ENCODE measurements at regions not wholly inside any gene's neighbourhood (a gene's known extent, or its start where the extent isn't known, plus 50 kb on each side); places are given as distances from the start of the nearest gene placed in this dataset.

DNA sequence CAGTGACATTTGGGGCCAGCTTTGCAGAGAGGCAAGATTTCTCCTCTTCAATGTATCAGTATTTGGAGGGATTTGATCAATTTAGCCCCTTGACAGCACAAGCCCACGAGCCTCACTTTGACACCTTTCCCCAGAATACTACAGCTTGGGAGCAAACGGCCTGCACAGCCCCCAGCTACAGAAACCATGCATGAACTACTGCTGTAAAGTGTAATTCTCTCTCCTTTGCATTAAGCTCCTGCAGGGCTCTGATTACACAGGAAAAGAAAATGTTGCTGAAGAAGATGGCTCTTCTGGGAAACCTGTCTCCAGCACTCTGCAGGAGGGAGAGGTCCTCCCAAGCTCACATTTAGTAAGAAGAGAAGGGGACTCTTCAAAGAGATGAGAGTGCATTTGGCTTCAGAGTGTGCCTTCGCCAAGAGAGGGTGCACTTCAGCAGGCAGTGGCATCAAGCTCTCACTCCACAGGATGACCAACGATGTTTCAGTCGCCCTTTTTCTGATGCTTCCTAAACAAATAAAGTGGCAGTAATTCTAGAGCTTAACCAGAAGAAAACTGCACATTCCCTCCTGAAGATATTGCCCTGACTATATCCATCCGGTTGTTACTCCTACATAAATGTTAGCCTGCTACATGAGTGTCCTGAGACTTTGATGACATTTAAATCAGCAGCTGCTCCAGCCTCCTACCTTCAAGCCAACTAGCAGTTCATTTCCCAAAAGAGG, 272.2 kb downstream of the AUH start:
- DNase-seq (ENCODE audit: low read depth in 4 of 4, low spot score in 3 of 4), result no peak

DNA sequence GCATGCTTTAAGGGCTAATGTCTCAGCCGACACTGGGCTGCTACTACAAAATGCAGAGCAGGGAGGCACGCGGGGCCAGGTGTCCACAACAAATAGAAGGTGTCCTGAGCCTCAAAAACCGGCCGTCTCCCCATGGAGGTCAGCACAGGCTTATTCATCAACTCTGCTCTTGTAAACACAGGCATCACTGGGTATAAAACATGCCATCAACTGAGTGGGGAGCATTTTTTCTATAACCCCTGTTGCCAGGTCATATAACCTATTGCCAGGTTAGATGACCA, 271.6 kb downstream of the AUH start:
- DNase-seq (ENCODE audit: low read depth in 4 of 4, low spot score in 3 of 4), result no peak

DNA sequence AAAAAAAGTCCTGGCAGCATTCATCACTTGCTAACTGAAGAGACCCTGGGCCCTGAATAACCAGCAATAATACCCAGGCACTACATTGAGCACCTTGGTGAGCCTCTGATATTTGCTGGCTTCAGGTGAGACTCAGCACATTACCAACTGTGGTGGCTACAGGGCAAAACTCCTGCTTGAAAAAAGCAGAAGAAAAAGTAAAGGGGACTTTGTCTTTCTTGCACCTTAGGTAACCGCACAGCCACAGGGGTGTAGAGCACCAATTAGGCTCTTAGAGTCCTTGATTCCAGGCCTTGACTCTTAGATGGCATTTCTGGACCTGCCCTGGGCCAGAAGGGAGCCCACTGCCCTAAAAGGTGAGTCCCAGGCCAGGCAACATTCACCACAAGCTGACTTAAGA, 269.5 kb downstream of the AUH start:
- no peak for DNase-seq (ENCODE audit: low read depth in 4 of 4, low spot score in 3 of 4)

DNA sequence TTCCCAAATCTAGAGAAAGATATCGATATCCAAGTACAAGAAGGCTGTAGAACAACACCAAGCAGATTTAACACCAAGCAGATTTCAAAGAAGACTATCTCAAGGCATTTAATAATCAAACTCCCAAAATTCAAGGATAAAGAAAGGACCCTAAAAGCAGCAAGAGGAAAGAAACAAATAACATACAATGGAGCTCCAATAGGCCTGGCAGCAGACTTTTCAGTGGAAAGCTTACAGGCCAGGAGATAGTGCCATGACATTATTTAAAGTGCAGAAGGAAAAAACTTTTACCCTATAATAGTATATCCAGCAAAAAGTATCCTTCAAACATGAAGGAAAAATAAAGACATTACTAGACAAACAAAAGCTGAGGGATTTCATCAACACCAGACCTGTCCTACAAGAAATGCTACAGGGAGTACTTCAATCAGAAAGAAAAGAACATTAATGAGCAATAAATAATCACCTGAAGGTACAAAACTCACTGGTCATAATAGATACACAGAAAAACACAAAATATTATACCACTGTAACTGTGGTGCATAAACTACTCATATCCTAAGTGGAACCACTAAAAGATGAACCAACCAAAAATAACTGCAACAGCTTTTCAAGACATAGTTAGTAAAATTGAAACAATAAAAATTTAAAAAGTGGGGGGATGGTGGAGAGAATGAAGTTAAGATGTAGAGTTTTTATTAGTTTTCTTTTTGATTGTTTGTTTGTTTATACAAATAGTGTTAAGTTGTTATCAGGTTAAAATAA, 267.2 kb downstream of the AUH start:
- DNase-seq (ENCODE audit: low read depth in 4 of 4, low spot score in 3 of 4), result no peak

DNA sequence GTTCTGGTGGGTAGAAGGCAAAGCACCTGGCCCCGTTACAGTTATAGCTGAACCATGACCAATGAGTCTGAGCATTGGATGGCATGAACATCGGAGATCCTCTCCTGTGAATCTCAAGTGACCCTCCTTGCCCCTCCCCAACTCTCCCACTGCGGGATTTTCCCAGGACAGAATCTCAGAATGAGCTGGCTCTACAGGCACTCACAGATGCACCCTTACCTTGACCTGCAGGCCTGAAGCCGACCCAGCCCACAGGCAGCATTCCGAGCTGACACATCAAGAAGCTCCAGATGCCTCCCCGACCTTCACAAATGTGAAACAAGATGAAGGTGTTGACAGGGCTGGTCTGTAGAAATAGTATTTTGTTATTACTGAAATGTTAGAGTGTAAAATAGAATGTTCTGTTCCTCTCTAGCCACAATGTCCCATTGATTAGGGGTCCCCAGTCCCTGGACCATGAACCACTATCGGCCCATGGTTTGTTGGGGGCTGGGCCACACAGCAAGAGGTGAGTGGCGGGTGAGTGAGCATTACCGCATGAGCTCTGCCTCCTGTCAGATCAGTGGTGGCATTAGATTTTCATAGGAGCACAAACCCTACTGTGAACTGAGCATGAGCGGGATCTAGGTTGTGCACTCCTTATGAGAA, 263.4 kb downstream of the AUH start:
- no peak for DNase-seq (ENCODE audit: low read depth in 4 of 4, low spot score in 3 of 4)

DNA sequence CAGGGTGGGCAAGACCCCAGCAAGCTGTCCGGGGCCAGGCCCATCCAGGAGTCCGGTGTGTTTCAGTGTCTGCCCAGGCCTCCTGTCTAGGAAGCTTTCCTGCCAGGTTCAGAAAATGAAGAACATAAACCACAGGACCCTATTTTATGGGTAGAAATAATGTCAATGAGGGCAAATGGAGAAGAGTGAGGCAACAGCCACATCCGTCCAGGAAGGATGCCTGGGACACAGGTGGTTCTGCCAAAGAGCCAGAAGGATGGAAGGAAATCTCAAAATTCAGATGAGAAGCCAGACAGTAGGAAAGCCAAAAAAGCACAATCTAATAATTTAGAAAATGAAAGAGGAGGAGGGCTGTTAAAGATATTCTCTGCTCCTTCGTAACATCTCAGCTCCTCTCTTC, 262.3 kb downstream of the AUH start:
- no peak for DNase-seq (ENCODE audit: low read depth in 4 of 4, low spot score in 3 of 4)

DNA sequence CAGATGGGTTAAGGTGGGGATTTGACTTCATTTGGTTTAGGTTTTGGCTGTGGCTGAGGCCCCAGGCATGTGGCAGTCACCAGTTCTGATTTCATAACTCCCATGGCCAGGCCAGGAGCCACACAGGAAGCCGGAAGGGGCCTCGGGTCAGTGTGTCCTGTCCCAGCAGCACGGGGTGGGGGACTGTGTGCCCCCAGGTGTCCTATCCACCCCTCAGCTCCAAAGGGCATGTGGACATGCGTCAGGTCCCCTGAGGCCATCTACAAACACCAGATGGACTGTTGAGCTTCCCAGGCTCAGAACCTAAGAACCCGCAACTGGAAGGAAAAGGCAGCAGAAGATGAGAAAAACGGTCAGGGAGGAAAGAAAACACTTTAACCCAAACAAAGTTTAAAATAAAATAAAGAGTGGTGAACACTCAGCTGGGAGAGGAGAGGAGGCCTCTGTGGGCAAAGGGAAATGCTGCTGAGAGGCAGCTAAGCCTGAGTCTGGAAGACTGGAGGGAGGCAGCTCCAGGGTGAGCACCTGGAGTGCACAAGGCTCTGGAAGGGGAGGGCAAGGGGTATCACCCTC, 260.8 kb downstream of the AUH start:
- DNase-seq (ENCODE audit: low read depth in 4 of 4, low spot score in 3 of 4), result no peak

DNA sequence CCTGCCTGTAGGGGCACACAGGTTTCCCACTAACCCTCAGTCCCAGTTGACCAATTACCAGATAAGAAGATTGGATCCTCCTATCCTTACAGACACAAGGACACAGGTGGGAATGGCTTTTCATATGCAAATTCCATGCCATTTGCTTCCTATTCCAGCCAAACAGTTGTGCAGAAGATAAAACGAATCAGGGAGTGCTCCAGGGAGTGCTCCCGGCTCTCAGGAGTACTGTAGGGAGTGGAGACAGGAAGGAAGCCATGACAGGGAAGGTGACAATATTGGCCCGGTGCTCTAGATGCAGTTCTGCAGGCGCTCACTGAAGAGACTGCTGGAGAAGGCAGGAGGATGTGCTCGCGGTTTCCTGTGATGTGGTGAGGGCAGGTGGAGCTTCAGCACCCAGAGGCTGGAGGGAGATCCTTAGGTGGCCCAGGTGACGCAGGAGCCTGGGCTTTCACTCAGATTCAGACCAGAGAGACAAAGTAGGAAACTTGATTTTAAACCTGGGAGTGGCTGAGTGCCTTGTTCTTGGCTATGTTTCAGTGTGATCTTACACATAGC, 260.0 kb downstream of the AUH start:
- DNase-seq (ENCODE audit: low read depth in 4 of 4, low spot score in 3 of 4), result no peak

DNA sequence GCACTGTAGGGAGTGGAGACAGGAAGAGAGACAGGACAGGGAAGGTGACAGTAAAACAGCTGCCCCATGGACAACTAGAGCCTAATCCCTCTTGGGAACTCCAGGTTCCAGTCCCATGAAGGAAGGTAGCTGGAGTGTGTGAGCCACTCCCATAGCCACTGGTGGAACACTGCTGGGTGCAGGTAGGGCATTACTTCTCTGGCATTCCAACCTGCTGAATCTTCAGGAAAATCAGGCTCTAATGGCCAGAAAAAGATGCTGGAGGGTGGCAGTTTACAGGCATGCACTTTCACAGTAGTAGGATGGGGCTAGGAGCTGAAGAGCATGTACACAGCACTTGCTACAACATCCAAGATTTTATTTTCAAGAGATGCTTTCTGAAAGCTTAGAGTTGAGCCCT, 259.4 kb downstream of the AUH start:
- no peak for DNase-seq (ENCODE audit: low read depth in 4 of 4, low spot score in 3 of 4)

DNA sequence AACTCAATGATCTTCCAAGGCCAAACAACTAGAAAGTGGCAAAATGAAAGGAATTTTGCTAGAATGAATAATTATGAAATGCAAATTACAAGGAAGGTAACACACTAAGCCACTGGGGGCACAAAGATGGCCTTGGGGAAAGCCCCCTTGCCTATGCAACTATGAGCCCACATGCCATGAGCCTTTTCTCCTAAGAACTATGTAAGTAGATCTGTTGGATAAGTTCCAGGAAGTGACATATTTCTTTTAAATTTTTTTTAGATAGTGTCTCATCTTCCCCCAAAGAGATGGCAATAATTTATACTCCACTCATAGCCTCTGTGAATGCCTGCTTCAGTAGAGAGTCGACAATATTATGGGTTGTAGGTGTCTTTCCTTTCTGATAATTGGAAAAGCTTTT, 257.8 kb downstream of the AUH start:
- no peak for DNase-seq (ENCODE audit: low read depth in 4 of 4, low spot score in 3 of 4)

DNA sequence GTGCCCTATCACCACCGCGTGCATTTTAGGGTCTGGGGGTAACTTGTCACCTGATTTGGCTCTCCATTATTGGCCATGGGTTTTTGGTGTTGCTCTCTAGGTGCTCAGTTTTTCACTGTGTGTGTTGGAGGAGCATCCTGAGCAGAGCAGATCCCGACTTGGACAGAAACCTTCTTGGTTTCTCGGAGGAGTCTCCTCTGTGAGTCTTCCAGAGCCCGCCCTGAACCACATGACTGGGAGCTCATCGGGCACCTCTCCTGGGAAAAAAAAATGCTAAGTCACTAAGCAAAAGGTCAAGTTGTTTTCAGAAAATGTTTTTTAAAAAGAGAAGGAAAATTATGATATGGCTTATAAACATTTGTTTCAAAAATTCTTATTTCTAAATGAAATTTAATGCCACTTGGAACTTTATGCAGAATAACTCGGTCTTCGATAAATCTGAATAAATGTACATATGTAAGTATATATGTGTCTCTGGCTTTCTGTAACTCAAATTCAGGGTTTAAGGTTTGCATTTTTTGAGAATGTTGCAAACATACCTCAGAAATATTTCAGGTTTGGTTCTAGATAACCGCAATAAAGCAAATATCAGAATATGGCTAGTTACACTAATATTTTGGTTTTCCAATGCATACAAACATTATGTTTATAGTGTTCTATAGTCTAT, 255.2 kb downstream of the AUH start:
- DNase-seq (ENCODE audit: low read depth in 4 of 4, low spot score in 3 of 4), result no peak

DNA sequence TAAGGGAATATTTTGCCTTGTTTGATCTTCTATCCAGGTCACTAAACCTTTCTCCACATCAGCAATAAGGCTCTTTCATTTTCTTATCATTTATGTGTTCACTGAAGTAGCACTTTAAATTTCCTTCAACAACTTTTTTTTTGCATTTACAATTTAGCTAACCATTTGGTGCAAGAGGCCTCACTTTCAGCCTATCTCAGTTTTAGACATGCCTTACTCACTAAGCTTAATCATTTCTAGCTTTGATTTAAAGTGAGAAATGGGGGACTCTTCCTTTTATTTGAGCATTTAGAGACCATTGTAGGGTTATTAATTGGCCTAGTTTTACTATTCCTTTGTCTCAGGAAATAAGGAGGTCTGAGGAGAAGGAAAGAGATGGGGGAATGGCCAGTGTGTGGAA, 250.5 kb downstream of the AUH start:
- no peak for DNase-seq (ENCODE audit: low read depth in 4 of 4, low spot score in 3 of 4)

DNA sequence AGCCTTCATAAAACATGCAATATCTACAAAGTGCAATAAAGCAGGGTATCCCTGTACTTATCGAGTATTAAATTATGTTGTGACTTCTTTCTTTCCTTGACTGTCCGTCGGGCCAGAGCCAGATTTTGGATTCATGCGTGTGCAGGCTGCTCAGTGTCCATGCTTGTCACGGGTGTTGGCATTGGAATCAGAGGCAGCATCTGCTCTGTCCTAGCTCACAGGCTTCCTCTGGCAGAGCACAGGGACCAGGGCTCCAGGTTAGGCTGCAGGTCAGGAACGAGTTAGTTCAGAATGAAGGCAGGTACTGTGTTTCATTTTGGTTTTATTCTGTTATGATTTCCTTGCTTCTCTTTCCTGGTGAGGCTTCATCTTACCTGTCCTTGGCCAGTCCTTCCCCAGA, 249.8 kb downstream of the AUH start:
- DNase-seq (ENCODE audit: low read depth in 4 of 4, low spot score in 3 of 4), result no peak

DNA sequence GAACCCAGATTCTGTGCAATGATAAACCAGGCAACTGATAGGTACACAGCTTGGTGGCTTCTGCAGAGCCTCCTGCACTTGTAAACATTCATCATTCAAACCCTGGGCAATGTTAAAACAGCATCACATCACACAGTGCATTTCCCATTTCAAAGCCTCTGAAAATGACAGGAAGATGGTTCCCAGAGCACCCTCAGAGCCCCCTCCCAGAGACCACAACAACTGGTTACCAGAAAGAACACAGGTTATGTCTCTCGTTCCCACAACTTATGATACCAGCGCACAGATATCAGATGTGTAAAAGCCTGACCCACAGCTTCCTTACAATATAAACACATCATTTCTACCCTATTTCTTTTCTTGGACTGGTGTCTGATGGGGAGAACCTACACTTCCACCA, 248.7 kb downstream of the AUH start:
- DNase-seq (ENCODE audit: low read depth in 4 of 4, low spot score in 3 of 4), result no peak

DNA sequence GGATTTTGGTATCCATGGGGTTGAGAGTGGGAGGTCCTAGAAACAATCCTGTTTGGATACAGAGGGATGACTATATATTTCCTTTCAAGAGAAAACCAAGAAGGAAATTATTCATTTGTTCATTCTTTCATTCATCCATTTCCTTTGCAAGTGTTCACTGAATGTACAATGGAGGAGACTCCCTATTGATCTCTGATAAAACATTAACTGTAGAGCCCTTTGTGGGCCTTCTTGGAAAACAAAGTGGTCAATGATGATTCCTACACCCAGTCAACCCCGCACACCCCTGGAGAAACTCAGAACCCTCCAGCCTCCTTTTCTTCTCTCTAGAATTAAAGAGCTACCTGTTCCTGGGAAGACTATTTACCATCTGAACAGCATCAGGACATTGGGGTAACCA, 247.3 kb downstream of the AUH start:
- no peak for DNase-seq (ENCODE audit: low read depth in 4 of 4, low spot score in 3 of 4)

DNA sequence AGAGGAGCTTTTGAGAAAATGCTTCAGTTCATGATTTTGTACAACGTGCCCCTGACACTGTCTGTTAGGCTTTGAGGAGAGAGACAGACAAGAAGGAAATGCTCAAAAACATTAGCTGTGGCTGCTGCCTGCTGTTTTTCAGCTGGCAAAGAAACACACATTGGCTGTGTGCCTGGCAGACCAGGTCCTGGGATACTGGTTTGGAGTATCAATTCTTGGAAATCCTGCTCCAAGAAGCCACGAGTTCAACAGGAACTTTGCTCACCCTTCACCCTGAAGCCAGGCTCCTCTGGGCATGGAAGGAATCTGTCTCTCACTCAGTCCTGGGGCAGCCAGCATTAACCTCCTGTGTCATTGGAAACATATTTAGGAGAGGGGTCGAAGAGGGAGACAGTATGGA, 245.5 kb downstream of the AUH start:
- no peak for DNase-seq (ENCODE audit: low read depth in 4 of 4, low spot score in 3 of 4)

DNA sequence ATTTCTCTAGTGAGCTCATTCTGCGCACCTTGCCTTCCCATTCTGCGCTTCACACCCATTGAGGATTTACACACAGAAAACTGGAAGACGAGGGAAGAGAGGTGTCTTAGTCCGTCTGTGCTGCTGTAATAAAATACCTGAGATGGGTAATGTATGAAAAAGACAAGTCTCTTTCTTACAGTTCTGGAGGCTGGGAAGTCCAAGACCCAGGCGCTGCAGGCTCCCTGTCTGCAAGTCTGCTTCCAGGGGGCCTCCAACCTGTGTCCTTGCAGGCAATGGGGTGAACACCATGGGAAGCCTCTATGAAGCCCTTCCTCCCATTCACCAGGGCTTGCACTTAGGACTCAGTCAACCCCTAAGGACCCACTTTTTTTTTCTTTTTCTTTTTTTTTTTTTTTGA, 245.0 kb downstream of the AUH start:
- no peak for DNase-seq (ENCODE audit: low read depth in 4 of 4, low spot score in 3 of 4)

DNA sequence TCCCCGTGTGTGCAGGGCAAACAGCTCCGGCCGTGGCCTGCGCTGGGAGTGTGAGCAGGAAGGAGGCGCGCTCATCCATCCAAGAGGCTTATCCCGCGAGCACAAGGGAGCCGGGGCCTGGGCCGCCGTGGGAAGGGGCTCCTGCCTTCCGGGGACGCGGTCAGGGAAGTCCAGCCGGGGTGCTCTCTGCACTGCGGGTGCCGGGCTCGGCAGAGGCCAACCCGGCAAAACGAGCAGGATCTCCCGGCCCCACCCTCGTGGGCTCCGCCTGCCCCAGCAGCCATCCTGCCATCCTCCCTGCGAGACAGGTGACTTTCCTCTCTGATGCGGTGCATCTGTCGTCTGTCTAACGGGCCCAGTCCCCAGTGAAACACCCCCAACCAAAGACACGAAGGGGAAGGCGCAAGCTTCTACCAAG, 244.2 kb downstream of the AUH start:
- no peak for DNase-seq (ENCODE audit: low read depth in 4 of 4, low spot score in 3 of 4)

DNA sequence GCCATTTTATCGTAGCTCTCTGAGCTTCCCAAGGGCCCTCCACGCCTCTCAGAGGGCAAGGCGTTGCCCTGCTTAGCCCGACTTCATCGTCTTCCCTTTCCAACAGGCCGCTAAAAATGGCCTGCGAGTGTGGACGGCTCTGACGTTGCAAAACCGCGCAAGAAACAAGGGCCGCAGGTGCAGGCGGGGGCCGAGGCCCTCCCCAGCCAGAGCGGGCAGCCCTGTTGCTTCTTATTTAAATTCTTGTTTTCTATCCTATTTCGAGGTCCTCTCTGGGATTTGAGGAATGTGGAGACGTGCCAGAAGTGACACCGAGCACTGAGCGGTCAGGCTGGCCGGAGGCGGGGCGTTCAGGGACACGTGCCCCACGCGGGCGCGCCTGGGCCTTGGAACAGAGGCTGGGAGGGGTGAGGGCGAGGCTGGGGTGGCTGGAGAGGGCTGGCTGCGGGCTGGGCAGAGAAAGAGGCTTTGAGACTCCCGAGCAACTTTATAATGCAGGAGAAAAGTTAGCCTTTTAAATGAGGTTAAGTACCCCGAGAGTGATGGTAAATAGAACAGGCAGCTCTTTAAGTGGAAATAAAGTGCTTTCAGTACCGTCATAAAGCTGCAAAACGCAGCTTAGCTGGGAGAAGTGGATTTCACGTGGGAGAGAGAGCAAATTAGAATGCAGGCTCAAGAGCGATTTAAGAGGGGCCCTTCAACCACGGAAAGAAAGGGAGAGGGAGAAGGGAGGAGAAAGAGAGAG, 243.6 kb downstream of the AUH start:
- DNase-seq (ENCODE audit: low read depth in 4 of 4, low spot score in 3 of 4), result peak; percentile 53 to 73 (median 64)

DNA sequence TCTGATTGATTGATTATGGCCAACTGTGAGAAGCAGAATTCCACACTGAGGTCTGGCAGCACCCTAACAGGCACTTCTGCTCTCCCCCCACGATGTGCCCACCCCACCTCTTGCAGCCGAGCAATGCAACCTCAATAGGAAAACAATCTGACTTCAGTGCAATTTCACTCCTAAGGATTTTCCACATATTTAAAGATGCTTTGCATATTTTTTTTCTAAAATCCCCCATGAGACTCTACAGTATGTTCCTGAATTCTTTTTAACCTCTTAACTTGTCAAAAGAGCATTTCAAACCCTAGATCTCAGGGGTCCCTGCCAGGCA, 243.1 kb downstream of the AUH start:
- DNase-seq (ENCODE audit: low read depth in 4 of 4, low spot score in 3 of 4), result no peak

DNA sequence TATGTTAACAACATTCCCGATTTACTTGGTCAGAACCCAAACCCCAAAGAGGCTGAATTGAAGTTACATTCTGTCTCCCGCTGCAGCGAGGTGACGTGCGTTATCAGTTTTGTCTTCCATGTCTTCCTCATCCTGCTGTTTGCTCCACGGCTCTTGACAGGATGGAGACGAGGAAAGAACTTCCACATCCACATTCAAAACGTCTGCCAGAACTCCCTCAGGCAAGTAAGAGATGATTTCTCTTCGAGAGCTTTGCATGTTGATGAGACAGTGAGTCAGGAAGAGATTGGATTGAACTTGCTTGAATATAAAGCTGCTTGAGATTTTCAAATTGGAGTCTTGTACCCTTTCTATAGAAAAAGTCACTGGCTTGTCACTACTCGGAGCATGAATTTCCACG, 242.6 kb downstream of the AUH start:
- DNase-seq (ENCODE audit: low read depth in 4 of 4, low spot score in 3 of 4), result no peak

Measured in left renal pelvis (tissue), 4 donors.